SIG-M5 treated with dmso at 0.1 percent for 504 hours (cell line): ENCODE measurements at regions not wholly inside any gene's neighbourhood (a gene's known extent, or its start where the extent isn't known, plus 50 kb on each side); places are given as distances from the start of the nearest gene placed in this dataset.

Source experiments
- DNase-seq: peaks from one replicate; lab custom pipeline; 2025; ENCODE audit not compliant: unreplicated experiment; lab: John Stamatoyannopoulos, UW

- no peak for DNase-seq
These were observed 1129.0 kb upstream of the TENM4 start for GRCh38 chr11:80569832-80570231.

GRCh38 chr11:80565231-80565630 is 1124.4 kb upstream of the TENM4 start:
- DNase-seq, result no peak

- no peak for DNase-seq
These were observed 1121.8 kb upstream of the TENM4 start for GRCh38 chr11:80562523-80563125.

GRCh38 chr11:80559942-80560341 is 1119.1 kb upstream of the TENM4 start:
- DNase-seq, result no peak

GRCh38 chr11:80553565-80553964 is 1112.7 kb upstream of the TENM4 start:
- DNase-seq, result no peak

- no peak for DNase-seq
These were observed 1101.9 kb upstream of the TENM4 start for GRCh38 chr11:80542704-80543103.

- DNase-seq, result no peak
These were observed 1097.2 kb upstream of the TENM4 start for GRCh38 chr11:80538040-80538439.

- DNase-seq, result no peak
These were observed 1092.6 kb upstream of the TENM4 start for GRCh38 chr11:80533463-80533862.

GRCh38 chr11:80532633-80533232 is 1091.9 kb upstream of the TENM4 start:
- no peak for DNase-seq

GRCh38 chr11:80529726-80530125 is 1088.9 kb upstream of the TENM4 start:
- DNase-seq, result no peak

- no peak for DNase-seq
These were observed 1085.0 kb upstream of the TENM4 start for GRCh38 chr11:80525663-80526405.

GRCh38 chr11:80524349-80524748 is 1083.5 kb upstream of the TENM4 start:
- no peak for DNase-seq

- DNase-seq, result no peak
These were observed 1082.2 kb upstream of the TENM4 start for GRCh38 chr11:80523057-80523456.

GRCh38 chr11:80521592-80521991 is 1080.8 kb upstream of the TENM4 start:
- peak; percentile 9 for DNase-seq

GRCh38 chr11:80520507-80520887 is 1079.7 kb upstream of the TENM4 start:
- no peak for DNase-seq

GRCh38 chr11:80519596-80520506 is 1079.0 kb upstream of the TENM4 start:
- no peak for DNase-seq

- no peak for DNase-seq
These were observed 1076.9 kb upstream of the TENM4 start for GRCh38 chr11:80517701-80518100.

- DNase-seq, result no peak
These were observed 1074.3 kb upstream of the TENM4 start for GRCh38 chr11:80515097-80515496.

GRCh38 chr11:80512491-80512890 is 1071.7 kb upstream of the TENM4 start:
- DNase-seq, result no peak

- DNase-seq, result no peak
These were observed 1064.9 kb upstream of the TENM4 start for GRCh38 chr11:80505771-80506170.

- DNase-seq, result no peak
These were observed 1063.2 kb upstream of the TENM4 start for GRCh38 chr11:80503990-80504389.
